HG02938 (cell line): ENCODE measurements at regions not wholly inside any gene's neighbourhood (a gene's known extent, or its start where the extent isn't known, plus 50 kb on each side); places are given as distances from the start of the nearest gene placed in this dataset.
"Not testable (repeated sequence)": the region's sequence is repeated elsewhere in the genome, so short reads cannot be mapped to it uniquely, and the experiment has no call there.

Experiments
- ATAC-seq: cut with Tn5 transposase; IDR thresholded peaks from one replicate; pipeline ENCODE4 v1.9.1; 2021; ENCODE audit warnings: mild to moderate bottlenecking, moderate library complexity; ENCODE audit not compliant: unreplicated experiment

GRCh38 chr4:31674313-31674947, 954.3 kb downstream of the PCDH7 start:
- no peak for ATAC-seq

DNA sequence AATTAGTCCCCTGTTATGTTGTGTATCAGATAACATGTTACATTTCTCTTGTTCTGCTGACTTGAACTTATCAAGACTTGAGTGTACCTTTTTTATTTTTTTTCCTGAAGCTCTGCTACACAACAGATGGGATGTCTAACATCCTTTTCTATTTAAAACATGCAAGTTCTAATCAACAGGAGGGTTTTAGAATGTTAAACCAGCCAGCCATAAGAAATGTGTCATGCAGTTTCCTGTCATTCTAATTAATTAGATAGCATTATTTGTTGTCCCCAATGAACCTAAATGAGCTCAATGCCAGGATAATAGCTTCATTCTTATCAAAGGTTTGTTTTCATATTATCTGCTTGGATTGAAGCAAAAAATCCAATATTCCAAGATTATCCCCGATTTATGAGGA, 958.2 kb downstream of the PCDH7 start:
- ATAC-seq = no peak

- ATAC-seq = no peak
Observed at GRCh38 chr4:31682796-31683195, 962.6 kb downstream of the PCDH7 start.

GRCh38 chr4:31687717-31688342, 967.7 kb downstream of the PCDH7 start:
- no peak for ATAC-seq

GRCh38 chr4:31692399-31692940, 972.3 kb downstream of the PCDH7 start:
- no peak for ATAC-seq

DNA sequence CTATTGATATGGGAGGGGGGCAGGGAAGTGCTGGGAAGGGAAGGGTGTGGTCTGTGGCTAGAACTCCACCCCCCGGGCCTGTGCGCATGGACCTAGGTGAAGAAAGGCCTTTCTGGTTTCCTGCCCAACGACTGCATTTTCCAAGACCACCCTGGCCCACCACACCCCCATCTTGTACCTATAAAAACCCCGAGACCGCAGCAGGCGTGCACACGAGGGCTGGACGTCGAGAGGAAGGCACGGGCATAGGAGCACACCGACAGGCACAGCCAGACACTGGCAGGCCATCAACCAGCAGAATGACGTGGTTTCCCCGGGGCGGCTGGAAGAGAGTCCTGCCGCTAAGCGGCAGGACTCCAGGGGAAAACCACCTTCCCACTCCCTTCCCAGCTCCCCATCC, 981.1 kb downstream of the PCDH7 start:
- ATAC-seq = no peak

- no peak for ATAC-seq
Observed at GRCh38 chr4:31702326-31702725, 982.2 kb downstream of the PCDH7 start.

- ATAC-seq = no peak
Observed at GRCh38 chr4:31714238-31714637, 994.1 kb downstream of the PCDH7 start.

DNA sequence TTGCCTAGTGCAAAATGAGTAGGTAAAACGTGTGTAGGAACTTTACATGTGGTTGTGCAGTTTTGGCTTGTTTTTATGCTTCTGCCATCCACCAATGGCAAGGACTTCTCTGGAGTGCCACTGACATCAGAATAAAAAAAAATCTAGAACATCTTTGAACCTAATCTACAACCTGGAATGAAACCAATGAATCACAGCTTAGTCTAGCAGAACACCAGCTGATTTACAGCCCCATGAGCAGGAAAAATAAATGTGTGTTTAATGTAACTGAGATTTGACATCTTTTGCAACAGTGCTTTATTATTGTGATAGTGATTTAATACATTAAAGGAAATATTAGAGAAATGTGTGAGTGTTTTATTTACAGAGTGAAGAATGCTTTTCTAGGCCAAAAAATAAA, 995.1 kb downstream of the PCDH7 start:
- no peak for ATAC-seq

DNA sequence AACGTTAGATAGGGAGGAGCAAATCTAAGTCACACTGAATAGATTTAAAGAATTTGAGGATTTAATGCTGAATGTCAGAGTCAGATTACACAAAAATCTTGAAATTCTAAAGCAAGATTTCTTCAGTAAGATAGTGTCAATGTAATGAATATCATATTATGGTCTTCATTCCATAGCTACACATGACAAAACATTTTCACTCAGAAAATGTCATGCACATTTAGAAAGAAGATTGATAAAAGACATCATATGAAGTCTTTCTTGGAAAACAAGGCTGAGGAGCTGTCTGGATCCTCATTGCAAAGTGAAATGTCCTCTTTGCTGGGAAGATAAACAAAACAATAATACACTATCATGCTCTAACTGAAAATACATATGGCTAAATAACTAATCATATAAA, 1006.9 kb downstream of the PCDH7 start:
- no peak for ATAC-seq

- ATAC-seq = no peak
Observed at GRCh38 chr4:31735004-31735403, 1014.8 kb downstream of the PCDH7 start.

GRCh38 chr4:31737419-31737818, 1017.2 kb downstream of the PCDH7 start:
- ATAC-seq = no peak

DNA sequence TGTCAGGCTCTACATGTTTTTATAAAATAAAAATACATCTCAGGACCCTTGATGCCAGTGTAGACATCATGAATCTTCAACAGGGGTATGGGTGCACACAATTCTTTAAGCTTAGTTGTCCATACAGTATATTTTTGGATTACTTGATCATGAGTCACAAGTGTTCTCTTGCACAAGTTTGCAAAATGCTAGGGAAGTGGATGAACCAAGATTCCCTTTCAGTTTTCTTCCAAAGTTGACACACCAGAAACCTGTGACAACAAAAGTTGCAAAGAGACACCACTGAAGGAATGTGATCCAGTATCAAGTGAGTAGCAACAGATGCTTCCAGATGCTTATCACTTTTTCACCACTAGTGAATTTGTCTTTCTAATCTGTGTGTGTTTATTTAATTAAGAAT, 1021.2 kb downstream of the PCDH7 start:
- ATAC-seq = no peak

DNA sequence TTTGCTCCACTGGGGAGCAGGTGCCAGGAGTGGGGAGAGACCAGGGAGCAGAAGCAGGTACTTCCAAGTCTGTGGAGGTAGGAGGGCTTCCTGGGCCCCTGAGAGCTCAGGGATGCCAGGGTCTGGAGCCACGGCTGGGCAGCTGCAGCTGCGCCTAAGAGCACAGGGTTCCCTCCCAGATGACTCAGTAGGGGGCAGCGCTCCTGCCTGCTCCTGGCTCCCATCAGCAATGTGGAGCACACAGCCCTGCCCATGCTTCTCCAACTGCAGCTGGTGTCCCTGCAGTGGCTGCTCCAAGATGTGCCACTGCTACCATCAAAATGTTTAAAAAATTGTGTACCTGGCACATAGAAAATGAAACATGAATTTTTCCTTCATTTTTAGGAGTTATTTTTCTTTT, 1028.2 kb downstream of the PCDH7 start:
- ATAC-seq = no peak

DNA sequence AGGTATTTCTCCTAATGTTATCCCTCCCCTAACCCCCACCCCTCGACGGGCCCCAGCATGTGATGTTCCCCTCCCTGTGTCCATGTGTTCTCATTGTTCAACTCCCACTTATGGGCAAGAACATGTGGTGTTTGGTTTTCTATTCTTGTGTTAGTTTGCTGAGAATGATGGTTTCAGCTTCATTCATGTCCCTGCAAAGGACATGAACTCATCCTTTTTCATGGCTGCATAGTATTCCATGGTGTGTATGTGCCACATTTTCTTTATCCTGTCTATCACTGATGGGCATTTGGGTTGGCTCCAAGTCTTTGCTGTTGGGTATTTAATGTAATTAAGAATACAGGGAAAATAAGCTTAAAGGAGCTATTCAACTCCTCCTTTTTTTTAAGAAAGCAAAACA, 1030.4 kb downstream of the PCDH7 start:
- not testable (repeated sequence) for ATAC-seq

DNA sequence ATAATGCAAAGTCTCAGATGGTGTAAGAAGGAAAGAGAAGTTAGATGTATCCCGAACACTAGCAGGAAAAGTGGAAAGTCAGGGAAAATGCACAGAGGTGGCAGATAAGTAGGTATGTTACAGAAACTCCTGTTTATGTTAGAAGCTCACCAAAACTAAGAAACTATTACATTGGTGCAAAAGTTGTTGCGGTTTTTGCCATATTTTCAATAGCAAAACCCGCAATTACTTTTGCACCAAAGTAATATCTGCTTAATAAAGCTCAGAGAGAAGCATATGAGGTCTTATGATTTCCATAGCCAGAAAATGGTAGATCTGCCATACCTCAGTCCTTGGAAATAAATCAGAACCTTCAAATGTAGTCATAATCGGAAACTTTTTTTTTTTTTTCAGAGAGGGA, 1035.6 kb downstream of the PCDH7 start:
- no peak for ATAC-seq

- ATAC-seq = no peak
Observed at GRCh38 chr4:31768756-31769155, 1048.6 kb downstream of the PCDH7 start.

GRCh38 chr4:31783311-31783710, 1063.1 kb downstream of the PCDH7 start:
- ATAC-seq = no peak

DNA sequence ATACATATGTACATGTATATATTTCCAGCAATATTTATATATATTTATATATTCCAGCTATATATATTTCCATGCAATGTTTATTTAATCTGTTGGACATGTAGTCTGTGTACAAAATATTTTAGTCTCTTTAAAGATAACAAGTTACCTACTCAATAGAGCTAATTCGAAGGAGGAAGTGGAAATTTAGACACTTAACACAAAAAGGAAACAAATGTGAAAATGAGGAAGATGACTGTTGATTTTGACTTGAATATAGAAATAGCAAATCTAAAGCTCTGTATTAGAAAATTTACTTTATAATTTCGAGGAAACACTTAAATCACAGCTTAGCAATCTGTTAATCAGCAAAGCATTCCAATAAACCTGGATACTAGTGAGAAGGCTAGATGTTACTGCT, 1064.4 kb downstream of the PCDH7 start:
- ATAC-seq = no peak

DNA sequence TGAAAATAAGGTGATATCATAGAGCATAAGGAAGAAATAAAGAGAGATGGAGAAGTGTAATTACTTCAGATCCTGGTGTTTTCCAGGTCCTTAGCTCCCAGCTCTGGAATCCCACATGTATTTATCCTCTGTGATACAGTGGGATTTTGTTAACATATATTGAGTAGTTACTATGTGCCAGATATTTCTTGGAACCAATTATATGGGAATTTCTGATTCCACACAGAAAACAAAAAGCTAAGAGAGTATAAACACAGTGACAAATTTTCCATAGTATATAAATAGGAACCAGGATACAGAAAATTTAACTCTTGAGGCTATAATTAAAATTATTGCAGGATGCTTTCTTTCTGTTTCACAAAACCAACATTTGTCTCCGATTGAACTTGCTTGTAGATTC, 1067.5 kb downstream of the PCDH7 start:
- ATAC-seq = no peak

DNA sequence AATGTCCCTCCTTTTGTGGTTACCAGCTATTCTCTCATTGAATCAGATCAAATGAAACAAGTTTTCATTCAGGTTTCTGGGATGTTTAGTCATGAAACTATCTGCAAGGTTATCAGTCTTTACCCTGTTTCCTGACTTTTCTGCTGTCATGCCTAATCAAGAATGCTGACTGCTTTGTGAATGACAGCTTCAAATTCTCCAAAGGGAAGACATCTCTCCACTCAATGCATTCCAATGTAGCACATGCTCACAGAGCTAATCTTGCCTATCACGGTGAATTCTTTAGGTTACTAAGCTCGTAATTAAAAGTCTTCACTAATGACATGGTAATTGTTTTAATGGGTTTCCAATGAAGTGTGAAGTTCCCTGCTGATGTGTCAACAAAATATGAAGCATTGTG, 1068.5 kb downstream of the PCDH7 start:
- no peak for ATAC-seq

DNA sequence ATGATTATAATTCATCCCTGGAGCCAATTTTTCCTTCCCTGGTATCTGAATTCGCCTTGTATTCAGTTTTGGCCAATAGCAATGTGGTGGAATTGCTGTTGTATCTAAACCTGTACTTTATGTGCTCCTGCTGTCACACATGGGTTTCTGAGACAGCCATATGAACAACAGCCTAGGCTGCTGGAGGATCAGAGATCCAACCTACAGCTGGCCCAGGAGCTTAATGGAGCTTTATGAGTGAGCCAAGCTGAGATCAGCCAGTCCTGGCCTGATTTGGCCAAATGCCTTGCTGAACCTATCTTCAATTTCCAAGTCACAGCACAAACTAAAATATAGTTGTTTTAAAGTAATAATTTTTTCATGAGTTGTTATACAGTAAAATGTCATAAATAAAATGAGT, 1071.5 kb downstream of the PCDH7 start:
- no peak for ATAC-seq

GRCh38 chr4:31793907-31794306, 1073.7 kb downstream of the PCDH7 start:
- ATAC-seq = no peak
